GM19240 (cell line): ENCODE measurements at regions not wholly inside any gene's neighbourhood (a gene's known extent, or its start where the extent isn't known, plus 50 kb on each side); places are given as distances from the start of the nearest gene placed in this dataset.

ENCODE experiments used
- DNase-seq: peaks from one replicate; pipeline ENCODE4 v3.0.0; 2011; ENCODE audit warnings: low spot score; ENCODE audit not compliant: insufficient read length

DNA sequence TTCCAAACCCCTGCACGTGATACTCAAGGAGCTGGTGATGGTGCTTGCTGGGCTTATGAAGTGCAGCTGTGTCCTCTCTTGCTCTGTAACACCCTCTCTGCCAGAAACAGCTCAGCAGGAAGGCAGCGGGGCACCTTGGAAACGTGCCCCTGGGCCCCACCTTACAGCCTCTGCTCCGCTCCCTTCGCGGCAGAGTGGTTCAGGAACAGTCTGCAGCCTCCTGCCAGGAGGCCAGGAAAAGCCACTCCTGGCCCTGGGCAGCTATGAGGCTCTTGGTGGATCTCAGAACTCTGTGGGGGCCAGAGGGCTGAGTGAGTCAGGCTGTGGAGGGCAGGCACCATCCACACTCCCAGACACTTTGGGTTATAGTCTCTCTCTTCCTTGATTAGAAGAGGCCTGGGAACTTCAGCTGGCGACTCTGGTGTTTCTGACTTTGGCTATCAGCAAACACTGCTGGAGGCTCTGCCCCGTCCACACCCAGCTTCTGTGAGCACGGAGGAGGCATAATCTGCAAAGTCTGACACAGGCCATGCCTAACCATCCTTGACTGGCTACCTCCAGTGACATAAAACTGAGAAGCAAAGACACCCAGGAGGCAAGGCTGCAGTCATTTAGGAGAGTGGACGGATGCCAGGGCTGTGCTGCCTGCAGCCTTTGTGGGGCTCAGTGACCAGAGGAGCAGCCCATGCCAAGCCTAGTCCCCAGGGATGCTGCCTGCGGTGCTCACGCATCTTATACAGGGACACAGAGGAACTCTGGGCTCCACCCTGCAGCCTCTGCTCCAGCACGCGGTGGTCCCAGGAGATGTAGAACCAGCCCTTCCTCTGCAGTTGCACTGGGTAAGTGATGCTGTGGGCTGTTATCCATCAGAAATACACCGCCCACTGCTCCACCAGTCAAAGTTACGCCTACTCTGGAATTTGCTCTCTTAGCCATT is 65.3 kb downstream of the METRNL start:
- DNase-seq, result no peak

DNA sequence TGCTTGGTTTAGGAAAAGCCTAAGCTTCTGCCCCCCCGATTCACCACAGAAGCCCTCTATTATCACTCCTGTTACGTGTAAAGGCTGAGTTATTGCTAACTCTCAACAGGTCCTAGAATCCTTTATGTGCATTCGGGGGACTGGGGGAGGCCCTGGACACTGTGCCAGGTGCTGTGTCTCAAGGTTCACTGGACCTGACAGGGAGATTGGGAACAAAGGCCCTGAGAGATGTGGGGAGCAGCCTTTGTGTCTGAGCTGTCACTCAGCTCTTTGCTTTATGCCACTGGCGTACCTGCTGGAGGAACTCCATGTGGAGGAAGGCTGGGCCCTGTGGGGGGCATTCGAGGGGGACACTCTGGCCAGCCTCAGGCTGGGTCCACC is 65.9 kb downstream of the METRNL start:
- DNase-seq, result no peak

DNA sequence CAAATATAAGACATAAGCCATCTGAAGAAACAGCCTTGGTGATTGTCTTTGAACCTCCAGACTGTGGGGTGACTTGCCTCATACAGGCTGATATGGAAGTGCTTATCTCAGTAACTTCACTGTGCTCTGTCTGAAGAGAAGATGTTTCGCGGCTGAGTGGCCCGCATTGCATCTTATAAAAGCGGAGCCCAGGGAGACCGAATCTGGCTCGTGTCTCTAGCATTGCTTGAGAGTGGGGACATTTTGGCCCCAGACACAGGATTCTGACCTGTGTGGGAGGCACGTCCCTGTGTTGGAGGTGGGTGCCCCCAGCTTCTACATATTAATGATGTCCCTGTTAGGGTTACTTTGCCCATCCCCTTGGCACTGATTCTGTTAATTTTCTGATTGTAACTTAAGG is 66.4 kb downstream of the METRNL start:
- DNase-seq, result no peak

DNA sequence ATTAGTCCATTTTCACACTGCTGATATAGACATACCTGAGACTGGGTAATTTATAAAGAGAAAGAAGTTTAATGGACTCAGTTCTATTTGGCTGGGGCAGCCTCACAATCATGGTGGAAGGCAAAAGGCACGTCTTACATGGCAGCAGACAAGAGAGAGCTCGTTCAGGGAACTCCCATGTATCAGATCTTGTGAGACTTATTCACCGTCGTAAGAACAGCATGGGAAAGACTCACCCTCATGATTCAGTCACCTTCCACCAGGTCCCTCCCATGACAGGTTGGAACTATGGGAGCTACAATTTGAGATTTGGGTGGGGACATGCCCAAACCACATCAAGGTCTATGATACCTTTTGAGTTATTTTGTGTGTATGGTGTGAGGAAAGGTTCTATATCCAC is 66.9 kb downstream of the METRNL start:
- DNase-seq, result no peak

DNA sequence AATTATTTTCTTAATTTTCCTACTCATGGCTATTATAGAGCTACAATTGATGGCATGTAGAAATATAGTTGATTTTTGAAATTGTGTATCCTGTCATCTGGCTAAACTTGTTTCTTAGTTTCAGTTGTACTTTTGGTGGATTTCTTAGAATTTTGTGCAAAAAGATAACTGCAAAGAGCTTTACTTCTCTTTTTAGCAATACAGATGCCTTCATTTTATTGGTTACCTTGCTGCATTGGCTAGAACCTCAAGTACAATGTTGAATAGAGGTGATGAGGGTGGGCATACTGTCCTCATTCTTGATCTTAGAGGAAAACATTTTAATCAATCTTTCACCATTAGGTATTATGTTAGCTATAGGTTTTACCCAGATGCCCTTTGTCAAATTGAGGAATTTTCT is 67.9 kb downstream of the METRNL start:
- DNase-seq, result no peak

DNA sequence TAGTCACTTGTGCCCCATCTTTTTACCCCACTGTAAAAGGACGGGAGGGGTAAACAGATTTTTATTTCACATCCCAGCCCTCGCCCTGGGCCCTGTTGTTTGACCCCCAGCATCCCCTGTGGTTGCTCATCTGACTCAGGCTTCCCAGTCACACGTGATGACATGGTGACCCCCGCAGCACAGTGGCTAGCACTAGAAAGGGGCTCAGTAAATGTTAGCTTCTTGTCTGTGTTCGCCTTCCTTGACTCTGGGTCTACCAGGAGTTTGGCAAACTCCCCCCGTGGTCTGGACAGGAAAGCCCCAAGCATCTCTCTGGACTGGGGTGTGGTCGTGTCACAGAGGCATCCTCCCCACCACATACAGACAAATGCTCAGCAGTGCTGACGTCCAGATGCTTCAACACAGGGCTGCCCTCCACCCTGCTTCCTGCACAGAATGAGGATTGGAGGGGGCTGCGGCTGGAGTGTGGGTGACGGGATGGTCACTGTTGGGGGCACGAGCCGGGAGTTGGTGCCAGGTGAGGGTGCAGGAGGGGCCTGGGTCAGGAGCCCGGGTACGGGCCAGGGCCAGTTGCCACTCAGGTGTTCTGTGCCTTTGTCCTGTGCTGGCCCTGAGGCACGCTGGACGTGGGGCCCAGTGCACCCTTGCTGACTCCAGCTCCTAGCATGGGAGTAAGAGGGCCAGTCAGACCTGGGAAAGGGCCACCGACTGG is 69.1 kb downstream of the METRNL start:
- no peak for DNase-seq

DNA sequence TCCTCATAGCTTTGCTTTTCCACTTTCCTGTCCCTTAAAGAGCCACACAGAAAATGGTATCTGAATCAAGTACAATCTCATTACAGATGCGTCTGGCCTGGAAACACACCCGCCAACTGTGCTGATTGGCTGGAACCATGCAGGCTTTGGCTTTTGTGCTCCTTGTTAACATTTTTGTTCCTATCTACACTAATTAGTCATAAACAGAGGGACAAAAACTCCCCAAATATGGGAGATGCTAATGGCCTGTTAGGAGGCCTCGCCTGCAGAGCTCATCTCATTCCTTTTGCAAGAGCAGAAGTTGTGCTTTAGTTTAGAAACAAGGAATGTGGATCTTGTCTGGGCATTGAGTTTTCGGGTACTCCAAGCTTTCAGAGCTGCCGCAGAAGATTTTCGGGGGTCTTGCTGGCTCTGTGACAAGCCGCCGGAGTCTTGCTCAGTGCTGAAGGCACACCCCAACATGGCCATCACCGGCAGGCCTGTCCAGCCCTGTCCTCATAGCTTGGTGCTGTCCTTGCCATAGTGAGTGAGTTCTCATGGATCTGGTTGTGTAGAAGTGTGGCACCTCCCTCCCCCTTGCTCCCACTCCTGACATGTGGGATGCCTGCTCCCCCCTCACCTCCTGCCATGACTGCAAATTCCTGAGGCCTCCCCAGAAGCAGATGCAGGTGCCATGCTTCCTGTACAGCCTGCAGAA is 69.8 kb downstream of the METRNL start:
- DNase-seq, result no peak

DNA sequence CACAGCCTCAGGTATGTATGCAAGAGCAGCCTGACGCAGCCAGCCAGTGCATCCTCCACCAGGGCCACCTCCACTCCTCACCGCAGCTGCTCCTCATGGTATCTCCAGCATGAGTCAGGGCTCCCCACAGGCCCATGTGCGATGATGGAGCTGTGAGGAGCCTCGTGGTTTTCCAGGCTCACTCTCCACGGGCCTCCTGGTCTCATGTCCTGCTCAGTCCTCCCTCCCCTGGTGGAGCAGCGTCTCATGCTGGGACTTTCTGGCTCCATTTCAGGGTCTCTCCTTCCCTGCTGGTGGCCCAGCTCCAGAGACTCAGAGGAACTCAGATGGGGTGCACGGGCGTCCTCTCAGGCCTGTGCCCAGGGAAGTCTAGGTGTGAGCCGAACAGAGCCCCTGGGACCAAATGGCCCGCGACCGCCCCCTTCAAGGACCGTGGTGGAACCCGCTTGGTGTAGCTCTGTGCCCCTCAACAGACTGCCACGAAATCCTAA is 70.4 kb downstream of the METRNL start:
- DNase-seq, result no peak

DNA sequence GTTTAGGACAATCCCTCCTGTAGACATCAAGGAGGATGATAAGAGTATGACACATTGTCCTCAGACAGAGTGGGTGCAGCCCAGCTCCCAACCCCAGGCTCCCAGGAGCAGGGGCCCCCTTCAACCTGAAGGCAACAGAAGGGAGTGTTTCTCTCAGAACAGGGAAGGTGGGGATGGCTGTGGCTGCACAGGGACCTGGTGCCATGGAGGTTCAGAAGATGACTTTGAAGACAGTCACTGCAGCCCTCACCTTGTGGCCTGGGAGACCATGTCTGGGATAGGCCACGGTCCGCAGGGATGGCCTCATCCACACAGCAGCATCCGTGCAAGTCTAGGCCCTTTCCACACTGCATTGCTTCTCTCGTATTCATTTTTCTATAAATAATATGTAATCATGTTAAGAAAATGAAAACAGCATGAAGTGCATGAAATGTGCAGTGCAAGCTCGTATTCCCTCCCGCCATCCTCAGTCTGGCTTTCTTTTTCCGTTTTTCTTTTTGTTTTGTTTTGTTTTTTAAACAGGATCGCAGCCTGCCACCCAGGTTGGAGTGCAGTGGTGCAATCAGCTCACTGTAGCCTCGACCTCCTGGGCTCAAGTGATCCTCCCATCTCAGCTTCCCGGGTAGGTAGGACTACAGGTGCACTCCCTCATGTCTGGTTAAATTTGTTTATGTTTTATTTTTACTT is 71.1 kb downstream of the METRNL start:
- DNase-seq, result no peak

DNA sequence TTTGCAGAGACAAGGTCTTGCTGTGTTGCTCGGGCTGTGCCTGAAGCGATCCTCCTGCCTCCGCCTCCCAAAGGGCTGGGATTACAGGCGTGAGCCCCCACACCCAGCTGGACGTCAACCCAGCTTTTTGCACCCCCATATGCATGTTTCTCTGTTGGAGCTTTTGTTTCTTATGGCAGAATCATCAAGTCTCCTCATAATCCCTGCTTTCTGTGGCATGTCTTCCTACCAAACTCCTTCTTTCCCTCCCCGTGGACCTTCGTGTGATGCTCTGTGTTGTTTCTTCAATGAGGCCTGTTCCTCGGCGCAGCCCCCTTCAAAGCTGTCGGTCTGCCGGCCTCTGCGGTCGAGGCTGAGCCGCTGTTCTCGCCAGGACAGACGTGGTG is 71.6 kb downstream of the METRNL start:
- DNase-seq, result no peak

DNA sequence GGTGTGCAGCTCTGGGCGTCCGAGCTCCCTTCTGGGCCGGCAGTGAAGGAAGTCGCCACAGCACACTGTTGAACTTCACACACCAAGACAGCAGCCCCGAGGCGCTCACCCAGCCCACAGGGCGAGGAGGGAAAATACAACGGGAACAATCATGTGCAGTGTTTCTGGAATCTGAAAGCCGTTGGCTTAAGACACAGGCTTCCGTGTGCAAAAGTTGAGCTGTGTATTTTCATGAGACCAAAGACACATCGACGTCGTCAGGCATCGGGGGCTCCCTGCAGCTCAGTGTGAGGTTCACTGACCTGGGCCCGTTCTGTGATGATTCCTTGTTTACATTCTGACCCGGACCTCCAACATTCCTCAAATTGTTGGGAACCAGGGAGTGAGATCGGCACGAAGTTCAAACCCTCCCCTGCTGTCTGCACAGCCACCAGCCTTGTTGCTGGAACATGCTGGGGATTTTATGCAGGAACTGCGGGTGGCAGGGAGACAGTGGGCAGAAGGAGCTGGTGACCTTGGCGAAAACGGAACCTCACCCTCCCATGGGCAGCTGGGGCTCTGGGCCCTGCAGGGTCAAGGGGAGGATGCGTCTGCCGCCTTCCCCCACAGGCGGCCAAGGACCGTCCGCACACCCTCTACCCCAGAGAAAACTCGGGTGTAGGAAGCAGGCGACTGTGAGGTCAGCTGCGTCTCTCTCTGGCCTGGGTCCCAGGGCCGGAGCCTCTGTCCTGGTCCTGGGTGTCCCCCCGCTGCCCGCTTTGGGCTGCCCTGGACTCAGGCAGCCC is 72.2 kb downstream of the METRNL start:
- no peak for DNase-seq

DNA sequence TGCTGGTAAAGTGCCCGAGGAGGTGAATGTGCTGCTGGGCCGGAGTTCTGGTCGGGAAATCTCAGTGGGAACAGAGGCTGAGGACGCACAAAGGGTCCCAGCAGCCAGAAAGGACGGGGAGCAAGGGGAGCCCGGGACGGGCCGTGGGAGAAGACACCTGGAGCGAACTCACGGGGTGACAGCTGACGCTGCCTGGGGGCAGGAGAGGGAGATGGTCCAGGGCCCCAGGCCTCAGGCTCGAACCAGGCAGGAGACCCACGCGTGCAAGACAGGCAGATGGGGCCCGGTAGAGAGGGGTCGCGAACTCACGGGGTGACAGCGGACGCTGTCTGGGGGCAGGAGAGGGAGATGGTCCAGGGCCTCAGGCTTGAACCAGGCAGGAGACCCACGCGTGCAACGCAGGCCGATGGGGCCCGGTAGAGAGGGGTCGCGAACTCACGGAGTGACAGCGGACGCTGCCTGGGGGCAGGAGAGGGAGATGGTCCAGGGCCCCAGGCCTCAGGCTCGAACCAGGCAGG is 72.9 kb downstream of the METRNL start:
- no peak for DNase-seq

DNA sequence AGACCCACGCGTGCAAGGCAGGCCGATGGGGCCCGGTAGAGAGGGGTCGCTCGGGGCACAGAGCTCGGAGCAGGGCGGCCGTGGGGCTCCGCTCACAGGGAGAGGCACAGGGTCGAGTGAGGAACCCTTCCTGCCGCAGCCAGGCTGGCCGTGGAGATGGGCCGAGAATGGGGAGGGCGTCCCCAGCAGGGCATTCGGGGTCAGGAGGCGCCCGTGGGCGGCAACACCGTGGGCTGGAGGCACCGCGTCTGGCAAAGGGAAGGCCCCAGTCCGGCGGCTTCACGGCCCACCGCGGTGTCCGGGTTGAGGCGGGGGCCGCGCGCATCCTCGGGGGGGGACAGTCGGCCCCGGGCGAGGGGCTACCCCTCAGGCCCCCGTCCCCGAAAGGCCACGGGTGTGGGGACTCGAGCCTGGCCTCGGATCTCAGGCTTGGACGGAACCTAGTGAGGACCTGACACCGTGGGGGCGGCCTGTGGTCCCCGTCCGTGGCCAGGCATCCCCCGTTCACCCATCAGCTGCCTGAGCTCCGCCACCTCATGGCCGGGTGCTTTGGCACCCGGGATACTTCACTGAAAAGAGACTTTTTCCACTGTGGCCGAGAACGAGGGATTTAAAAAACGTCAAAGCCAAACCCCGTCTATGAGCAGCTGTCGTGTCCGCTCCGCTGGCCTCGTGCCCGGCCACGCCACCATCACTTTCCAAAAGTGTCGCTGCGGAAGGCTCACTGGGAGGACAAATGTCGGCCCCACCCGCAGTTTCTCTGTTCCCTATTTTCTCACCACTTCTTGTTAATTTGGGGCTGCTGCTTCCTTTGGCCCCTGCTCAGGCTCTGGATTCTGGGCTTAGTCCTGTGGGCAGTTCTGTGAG is 73.6 kb downstream of the METRNL start:
- DNase-seq, result no peak

DNA sequence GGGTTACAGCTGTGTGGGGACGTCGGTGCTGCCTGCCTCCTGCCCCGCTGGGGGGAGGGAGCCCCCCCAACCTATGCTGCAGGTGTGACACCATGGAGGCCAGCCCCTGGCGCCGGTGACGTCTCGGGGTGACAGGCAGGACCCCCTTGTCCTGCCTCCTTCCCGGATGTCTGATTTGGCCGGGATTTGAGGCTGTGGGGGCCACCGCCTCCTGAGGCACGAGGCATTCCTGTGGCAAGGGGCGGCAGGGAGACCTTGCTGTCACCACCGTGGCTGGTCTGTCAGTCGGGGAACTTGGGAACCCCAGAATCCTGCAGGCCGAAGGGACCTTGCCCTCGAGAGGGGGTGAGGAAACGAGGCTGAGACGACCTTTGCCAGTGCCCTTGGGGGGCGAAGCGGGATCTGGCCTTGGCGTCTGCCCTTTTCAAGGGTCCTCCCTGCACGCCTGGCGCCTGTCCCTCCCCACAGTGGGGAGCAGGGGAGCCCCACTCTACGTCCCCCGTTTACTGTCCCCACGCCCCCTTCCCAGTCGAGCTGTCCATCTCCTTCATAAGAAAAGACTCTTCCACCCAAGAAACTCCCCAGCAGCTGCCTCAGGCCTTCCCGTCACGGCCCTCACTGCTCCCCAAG is 74.4 kb downstream of the METRNL start:
- no peak for DNase-seq

DNA sequence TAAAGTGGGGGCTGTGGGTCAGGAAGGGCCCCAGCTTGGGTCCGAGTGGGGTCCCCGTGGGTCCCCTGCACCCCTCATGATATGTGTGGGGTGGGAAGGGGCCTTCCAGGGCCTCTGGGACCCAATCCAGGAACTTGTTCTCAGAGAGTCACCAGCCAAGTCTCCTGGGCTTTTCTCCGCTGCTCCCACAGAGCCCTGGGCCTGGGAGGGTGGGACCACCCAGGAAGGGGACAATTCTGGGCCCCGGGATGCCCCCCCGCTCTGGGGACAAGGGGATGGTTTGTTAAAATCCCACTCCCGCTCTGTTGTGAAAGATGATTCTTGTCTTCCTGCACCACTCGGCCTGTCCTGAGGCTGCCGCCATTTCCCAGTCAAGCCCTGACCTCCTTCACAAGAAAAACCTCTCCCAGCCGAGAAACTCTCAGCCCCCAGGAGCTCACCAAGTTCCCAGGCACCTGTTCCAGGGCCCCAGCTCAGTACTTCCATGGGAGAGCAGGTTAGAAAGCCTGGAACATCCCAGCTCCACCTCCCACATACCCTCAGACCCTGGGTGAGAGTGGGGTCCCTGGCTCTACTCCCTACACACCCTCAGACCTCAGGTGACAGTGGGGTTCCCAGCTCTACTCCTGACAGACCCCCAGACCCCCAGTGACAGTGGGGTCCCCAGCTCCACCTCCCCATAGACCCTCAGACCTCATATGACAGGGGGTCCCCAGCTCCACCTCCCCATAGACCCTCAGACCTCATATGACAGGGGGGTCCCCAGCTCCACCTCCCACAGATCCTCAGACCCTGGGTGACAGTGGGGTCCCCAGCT is 75.1 kb downstream of the METRNL start:
- DNase-seq, result no peak

DNA sequence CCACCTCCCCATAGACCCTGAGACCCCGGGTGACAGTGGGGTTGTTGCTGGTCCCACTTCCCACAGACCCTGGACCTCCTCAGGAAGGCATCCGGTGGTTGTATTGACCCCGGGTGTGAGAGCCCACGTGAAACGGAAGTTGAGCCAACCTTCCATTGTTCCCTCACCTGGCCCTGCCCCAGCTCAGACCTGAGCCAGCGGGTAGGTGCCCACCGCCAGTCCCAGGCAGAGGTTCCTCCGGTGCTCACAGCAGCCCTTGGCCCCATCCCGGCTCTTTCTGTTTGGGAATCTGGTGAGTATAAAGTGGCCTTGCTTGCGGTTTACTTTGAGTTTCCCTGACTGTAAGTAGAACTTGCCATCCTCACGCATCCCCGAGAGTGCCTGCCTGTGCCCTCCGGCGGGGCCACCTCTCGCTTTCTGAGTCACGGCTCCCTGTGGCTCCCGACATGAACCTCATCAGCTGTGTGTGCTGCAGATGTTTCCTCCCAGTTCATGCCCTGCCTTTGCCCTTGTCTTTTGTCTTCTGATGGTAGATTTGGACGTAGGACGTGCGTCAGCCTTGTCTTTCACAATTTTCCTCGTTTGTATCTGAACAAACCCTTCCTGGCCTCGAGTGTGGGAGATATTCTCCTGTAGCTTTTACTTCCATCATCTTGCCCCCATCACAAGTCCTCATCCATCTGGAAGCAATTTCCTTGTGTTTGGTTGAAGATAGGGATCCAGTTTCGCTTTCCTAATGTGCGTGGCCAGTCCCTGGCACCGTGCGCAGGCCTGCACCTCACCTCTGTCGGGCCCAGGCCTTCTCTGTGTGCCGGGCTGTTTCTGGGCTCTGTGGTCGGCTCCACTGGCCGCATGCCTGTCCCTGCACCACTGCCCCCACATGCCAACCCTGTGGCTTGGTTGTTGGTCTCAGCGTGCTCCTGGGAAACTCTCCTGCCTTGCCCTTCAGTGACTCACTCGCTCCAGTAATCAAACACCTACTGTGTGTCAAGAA is 76.0 kb downstream of the METRNL start:
- no peak for DNase-seq

DNA sequence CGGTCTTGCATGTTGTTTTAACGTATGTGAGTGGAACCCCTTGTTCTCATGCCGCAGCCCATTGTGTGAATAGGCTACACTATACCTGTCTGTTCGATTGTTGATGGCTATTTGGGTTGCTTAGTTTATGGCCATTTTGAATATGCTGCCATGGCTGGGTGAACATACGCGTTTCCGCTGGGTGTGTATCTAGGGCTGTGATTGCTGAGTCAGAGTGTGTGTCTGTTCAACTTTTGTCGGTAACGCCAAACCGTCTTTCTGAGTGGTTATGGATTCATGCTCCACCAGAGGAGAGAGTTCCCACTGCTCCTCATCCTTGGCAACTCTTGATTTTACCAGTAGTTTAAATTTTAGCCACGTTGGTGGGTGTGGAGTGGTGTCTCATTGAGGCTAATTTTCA is 77.0 kb downstream of the METRNL start:
- DNase-seq, result no peak
